GM21619 (cell line): ENCODE measurements at regions not wholly inside any gene's neighbourhood (a gene's known extent, or its start where the extent isn't known, plus 50 kb on each side); places are given as distances from the start of the nearest gene placed in this dataset.

Source experiments
- ATAC-seq: cut with Tn5 transposase; IDR thresholded peaks from one replicate; pipeline ENCODE4 v1.9.1; 2021; ENCODE audit not compliant: unreplicated experiment

DNA sequence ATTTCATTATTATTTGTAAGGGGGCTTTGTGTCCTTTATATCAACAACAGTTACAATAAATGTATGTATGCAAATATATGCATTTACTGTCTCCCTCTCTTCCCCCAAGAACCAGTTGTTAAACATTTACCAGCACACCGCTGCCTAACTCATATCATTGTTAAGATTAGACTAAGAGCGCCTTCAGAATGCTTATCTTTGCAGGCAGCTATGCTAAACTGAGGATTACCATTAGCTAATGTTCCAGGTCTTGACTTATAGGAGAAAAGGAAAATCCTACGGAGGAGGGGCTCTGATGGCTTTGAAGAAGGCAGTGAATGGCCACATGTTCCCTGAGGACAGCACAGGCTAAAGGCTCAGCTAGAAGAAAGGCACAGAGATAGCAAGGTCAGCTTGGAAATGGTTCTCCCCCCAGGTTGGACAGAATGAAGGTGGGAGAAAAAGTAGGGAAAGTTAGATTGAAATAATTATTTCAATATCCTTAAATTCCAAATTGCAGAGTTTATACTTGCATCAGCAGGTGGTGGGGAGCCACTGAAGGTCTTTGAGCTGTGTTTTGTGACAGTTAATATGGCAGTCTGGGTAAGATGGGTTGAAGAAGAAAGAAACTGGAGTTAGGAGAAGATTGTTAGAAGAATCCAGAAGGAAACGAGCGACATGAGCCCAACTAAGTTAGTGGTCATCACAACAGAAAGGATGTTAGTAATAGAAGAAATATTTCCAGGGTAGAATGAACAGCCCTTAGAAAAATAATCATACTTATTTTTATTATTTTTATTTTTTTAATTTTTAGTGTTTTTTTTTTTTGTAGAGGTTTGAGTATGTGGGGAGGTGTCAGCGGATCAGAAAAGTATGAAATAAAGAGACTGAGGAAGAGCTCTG, 87.0 kb upstream of the MAF start:
- no peak for ATAC-seq

DNA sequence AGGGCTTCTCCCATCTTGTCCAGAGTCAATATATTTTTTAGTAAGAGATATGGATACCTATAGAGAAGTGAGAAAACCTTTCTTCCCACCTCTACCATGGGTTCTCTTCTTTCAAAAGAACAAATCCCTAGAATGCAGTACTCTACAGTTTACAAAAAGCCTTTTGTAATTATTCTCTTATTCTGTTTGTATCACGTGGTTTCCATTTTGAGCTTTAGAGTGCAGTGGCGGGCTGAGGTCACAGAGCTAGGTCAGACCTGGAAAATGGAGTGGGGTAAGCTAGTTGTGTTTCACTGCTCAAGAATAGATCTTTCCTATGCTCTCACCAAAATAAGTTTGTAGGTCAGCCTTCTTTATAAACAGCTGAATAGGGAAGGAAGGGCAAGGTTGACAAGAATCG, 85.3 kb upstream of the MAF start:
- ATAC-seq = no peak

DNA sequence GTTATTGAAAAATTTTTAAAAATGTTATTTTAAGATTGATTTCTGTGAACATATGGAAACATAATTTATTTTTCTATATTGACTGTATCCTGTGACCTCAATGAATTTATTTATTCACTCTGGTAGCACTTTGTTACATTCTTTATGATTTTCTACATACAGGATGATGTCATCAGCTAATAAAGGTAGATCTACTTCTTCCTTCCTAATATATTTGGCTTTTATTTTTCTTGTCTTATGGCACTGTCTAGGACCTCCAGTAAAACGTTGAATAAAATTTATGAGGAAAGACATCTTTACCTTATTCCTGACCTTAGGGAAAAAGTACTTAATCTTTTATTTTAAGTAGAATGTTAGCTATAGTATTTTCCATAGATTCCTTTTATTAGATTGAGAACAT, 78.8 kb upstream of the MAF start:
- ATAC-seq = no peak

DNA sequence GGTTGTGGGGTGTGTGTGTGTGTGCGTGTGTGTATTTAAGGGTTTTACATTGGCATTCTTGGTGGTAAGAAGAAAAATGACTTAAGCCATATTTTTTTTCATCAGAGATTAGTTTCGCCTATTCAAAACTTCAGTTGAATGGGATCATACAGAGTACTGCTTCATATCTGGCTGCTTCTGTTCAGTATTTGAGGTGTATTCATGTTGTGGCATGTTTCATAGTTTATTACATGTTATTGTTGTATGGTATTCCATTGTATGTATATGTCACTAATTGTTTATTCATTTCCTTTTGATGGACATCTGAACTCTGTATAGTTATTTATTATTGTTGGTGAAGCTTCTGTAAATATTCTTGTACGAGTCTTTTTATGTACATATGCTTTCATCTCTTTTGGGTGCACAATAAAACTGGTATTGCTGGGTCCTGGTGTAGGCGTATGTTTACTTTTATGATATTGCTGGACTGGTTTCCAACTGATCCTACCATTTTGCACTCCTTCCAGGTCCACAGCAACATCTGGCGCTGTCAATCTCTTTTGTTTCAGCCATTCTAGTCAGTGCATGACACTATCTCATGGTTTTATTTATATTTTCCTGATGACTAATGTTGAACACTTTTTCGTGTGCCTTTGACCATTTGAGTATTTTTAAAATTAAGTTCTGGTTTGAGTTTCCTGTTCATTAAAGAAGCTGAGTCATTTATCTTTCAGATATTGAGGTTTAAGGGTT, 77.4 kb upstream of the MAF start:
- ATAC-seq = no peak

DNA sequence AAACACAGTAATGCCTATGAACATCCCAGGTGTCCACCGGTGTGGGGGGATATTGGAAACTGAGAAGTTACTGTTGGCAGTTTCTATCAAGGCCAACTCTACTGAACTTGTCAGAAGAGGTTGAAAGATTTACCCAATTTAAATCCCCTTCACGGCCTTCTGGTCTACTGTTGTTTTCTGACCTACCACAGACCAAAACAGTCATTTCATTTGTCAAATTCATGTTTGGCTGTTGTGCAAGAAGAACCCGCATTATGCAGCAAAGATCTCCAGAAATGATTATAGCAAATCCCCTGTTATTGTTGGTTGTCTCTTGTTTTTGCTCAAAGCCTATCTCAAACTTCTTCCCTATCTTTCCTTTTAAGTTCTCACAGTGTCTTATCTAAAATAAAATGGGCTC, 73.1 kb upstream of the MAF start:
- no peak for ATAC-seq

DNA sequence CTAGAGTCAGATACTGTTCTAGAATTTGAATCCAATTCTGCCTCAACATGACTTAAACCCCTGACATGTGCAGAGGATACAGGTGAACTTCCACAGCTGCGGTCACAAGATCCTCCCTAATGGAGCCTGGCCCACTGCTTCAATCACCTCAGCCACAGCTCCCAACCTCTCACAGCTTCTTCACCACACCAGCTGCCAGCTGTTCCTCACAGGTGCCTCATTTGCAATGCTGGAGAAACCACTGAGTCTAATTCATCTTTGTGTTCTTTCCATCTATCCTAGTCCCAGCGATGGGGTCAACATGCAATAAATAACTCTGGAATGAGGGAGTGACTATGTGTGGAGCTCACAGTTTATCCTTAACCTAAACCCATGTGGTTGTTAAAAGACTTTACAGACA, 72.0 kb upstream of the MAF start:
- no peak for ATAC-seq

DNA sequence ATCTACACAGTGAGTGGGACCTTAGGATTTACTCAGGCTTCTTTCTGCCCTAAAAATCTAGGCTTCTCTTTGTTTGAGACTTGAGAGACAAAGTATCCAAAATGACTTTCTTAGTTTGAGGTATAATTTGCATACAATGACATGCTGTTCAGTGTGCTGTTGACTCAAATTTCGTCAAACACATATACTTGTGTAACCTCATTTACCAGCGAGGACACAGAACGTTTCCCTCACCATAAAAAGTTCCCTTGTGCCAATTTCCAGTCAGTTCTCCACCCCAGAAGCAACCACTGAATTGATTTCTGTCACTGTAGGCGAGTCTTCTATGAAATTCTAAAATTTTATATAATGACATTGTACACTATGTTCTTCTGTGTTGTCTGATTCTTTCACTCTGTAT, 68.0 kb upstream of the MAF start:
- ATAC-seq = no peak

DNA sequence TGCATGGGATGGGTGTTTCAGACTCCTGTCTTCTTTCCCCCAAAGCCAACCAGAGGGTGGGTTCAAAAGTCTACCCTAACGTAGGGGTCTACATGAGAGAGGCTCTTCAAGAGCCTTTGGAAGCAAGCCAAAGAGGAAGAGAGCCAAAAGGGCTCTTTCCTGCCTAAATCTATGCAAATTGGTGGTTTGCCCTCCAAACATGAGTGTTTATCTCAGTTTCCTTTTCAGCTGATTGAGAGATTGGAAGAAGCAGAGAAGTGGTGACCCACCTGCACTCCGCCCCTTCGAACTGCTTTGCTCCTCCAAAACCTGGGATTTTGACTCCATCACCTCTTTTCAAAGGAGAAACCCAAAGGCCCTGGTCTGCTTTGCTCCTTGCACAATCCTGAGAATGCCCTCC, 65.4 kb upstream of the MAF start:
- no peak for ATAC-seq

DNA sequence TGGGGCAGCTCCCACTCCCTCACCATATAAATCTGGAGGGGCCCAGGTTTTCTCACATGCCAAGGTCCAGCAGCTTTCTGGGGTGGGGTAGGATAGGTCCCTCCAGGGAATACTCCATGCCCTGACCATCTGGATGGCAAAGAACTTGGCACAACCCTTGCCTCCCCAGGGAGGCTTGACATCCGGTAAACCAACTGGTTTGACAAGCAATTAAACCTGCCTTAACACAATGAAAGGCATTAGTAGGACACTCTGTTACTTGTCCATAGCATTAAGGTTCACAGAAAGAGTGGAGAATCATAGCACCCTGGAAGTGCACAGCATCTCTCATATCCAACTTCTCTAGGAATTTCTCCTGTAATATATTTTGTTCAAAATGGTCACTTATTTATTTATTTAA, 63.9 kb upstream of the MAF start:
- no peak for ATAC-seq

DNA sequence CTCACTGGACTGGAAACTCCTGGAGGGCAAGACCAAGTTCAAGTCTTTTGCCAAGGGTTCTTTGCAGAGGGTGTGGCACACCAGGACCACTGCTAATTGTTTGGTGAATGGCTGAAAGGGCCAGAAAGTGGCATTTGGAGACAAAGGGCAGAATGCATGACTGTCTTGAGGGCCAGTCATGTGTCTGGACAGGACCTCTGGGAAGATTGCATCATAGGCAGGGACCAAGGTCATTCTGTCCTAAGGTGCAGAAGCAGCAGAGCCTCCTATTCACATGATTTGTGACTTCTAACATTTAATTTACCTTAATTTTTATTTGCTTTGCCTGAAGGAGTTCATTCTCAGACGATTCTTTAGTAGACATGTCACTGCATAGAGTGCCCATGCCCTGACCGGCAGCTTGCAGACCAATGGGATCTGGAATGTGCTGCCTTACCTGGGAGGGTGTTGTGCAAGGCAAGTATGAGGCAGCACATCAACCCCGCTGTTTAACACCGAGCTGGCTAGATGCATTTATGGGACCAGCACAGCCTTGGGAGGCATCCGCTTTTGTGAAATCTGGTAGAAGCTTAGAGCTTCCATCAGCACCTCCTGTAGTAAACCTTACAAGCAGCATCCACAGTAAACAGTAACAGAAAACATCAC, 62.3 kb upstream of the MAF start:
- no peak for ATAC-seq

DNA sequence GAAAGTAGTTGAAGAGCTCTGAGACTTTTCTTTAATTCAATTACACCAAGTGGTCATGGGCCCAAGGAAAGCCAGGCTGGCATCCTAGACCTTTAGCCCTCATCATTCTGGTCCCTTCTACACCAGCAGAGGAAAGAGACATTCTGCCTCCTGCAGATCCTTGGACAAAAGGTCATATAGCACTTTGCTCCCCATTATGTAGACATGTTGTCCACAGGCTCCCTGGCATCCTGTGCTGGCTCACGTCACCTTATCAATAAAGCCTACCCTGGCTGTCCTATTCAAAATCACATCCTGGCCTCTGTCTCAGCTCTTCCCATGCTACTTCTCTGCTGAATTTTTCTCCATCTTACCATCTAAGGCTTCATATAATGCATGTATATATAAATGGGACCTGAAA, 61.6 kb upstream of the MAF start:
- no peak for ATAC-seq

DNA sequence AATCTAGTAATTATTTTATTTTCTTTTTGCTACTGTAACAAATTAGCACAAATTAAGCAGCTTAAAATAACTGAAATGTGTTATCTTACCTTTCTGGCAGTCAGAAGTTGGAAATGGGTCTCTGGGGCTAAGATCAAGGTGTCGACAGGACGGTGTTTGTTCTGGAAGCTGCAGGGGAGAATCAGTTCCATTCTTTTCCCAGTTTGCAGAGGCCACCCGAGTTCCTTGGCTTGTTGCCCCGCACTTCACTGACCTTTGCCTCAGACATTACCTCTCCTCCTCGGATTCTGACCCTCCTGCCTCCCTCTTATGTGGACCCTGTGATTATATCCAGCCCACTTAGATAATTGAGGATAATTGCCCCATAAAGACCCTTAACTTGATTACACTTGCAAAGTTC, 61.0 kb upstream of the MAF start:
- no peak for ATAC-seq

DNA sequence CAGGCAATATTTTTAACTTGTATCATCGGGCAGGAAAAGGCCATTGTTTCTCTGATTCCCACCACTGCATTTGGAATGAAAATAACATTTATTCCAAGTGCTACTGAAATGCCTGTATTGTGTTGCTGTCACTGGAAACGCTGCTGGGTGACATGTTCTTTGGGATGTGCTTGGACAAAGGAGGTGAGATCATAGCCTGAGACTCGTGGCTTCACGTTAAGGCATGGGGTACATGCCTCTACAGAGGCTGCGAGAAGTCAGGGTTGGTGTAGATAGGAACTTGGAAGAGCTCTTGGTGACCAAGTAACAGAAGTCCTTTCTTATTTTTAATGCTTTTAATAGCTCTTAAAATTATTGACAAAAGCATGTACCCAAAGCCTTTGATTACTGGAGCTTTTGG, 58.8 kb upstream of the MAF start:
- no peak for ATAC-seq

DNA sequence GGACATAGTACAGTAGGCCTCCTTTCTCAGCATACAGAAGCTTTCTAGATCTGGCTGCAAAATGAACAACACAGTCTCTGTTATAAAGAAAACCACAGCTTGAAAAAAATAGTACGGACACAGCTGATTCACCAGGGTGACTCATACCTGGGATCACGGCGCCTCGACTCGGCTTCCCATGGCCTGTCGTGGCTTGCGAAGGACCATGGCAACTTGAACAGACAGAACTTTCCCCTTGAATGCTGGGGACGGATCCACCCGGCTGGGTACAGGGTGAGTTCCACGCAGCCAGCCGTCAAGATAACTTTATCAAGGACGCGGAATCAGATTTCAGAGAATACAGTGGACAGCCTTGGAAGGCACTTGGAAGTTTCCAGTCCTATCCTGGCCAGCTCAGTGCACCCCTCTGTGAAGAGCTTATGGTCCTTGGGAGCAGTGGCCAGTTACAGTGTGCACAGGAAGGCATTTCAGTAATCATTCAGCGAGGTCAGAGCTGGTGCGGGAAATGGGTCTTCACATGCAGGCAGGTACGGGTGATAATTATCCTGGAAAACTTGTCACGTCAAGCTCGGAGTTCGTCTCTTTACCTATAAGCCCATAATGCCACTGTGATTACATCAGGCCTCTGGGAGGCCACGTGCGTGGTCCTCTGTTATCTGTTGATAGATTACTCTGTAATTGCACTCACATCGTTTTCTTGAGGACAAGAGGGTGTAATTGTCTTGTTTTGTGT, 57.9 kb upstream of the MAF start:
- ATAC-seq = no peak

DNA sequence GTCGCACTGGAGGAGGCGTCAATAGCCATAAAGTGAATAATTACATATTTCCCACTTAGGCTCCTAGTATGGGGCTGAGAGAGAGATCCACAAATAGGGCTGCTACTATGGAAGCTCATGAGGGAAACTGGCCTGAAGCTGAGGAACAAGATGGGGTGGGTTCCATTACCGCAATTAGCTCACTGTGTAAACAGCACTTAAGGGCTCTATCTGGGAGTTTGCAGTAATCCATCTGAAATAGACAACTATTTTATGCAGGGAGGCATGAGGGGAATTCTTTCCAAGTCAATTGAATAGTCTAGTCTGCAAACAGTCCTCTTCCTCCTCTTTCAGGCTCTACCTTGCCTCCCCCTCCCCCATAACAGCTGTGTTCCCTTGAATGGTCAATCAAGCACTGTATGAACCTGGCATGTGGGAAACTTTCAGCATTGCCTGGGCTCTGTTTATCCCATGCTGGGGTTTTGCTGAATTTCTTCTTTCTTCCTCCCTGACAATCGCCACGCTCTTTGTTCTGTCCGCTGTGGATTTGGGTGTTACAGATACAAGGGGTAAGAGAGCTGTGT, 56.1 kb upstream of the MAF start:
- no peak for ATAC-seq

DNA sequence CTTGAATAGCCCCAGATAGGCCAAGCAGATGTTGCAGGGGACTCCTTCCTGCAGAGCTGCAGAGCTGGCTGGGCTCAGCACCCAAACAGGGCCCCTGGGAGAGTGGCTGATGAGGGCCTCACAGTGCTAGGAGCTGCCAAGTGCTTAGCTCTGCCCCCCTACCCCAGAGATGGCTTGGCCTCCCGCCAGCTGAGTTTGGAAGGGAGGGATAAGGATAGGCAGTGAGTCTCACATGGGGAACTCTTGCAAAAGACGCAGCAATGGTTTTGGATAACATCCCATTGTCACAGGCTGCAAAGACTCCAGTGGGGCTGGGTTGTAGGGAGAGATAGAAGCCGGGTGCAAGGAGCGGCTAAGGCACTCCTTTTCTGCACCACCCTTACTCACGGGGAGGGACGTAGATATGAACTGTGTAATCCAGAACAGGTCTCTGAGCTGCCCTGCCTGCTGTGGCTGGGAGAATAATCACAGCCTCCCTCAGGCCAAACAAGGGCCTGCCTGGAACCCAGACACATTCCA, 52.9 kb upstream of the MAF start:
- ATAC-seq = no peak

DNA sequence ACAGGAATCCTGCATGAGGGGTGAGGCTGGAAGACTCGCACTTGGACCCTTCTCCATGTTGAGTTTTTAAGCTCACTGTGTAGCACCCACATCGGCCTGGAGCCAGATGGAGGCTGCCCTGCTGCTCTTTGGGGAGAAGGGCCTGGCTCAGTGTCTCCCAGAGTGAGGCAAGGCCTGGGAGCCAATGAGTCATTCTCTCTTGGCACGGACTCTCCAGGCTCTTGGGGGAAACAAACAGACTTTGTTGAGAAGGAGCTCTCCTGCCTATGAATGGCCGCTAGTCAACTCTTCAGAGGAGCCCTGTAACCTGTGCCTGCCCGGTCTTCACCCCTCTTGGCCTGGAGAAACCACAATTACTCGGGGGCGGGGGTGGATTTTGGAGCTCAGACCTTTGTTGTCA, 50.8 kb upstream of the MAF start:
- ATAC-seq = no peak
